HG03521 (cell line): ENCODE measurements at regions not wholly inside any gene's neighbourhood (a gene's known extent, or its start where the extent isn't known, plus 50 kb on each side); places are given as distances from the start of the nearest gene placed in this dataset.

ENCODE experiments used
- ATAC-seq: cut with Tn5 transposase; IDR thresholded peaks from one replicate; pipeline ENCODE4 v1.9.1; 2021; ENCODE audit warnings: mild to moderate bottlenecking, moderate library complexity; ENCODE audit not compliant: unreplicated experiment

GRCh38 chr6:139765825-139766285 is 391.4 kb upstream of the CITED2 start:
- ATAC-seq = no peak

- ATAC-seq = peak; percentile 72
These were observed 390.1 kb upstream of the CITED2 start for GRCh38 chr6:139764498-139764986.

GRCh38 chr6:139763468-139764210 is 389.2 kb upstream of the CITED2 start:
- no peak for ATAC-seq

- ATAC-seq = no peak
These were observed 388.2 kb upstream of the CITED2 start for GRCh38 chr6:139762587-139763031.

- ATAC-seq = no peak
These were observed 385.7 kb upstream of the CITED2 start for GRCh38 chr6:139760128-139760527.

GRCh38 chr6:139759086-139759485 is 384.6 kb upstream of the CITED2 start:
- no peak for ATAC-seq

- ATAC-seq = no peak
These were observed 383.8 kb upstream of the CITED2 start for GRCh38 chr6:139758209-139758611.

- no peak for ATAC-seq
These were observed 383.3 kb upstream of the CITED2 start for GRCh38 chr6:139757784-139758183.

GRCh38 chr6:139756381-139756780 is 381.9 kb upstream of the CITED2 start:
- ATAC-seq = no peak

- no peak for ATAC-seq
These were observed 380.7 kb upstream of the CITED2 start for GRCh38 chr6:139754898-139755775.

GRCh38 chr6:139753198-139753861 is 378.9 kb upstream of the CITED2 start:
- no peak for ATAC-seq

- no peak for ATAC-seq
These were observed 377.6 kb upstream of the CITED2 start for GRCh38 chr6:139752086-139752485.

- no peak for ATAC-seq
These were observed 376.7 kb upstream of the CITED2 start for GRCh38 chr6:139751179-139751578.

- no peak for ATAC-seq
These were observed 374.1 kb upstream of the CITED2 start for GRCh38 chr6:139748353-139749146.

- no peak for ATAC-seq
These were observed 372.7 kb upstream of the CITED2 start for GRCh38 chr6:139747154-139747553.

- no peak for ATAC-seq
These were observed 370.4 kb upstream of the CITED2 start for GRCh38 chr6:139744891-139745290.

- ATAC-seq = no peak
These were observed 369.4 kb upstream of the CITED2 start for GRCh38 chr6:139743664-139744437.

GRCh38 chr6:139742671-139743070 is 368.2 kb upstream of the CITED2 start:
- ATAC-seq = no peak

- no peak for ATAC-seq
These were observed 364.5 kb upstream of the CITED2 start for GRCh38 chr6:139738801-139739455.
